Stimulated activated CD4-positive, alpha-beta T cell treated with anti-CD3 and anti-CD28 coated beads, Interleukin-1b, Interleukin-23, amount 100 ng/mL, for 24 hours (primary cell): ENCODE measurements at regions not wholly inside any gene's neighbourhood (a gene's known extent, or its start where the extent isn't known, plus 50 kb on each side); places are given as distances from the start of the nearest gene placed in this dataset.

Experiments used
- DNase-seq, 4 experiments: peaks; one replicate each; pipeline ENCODE4 v3.0.0-alpha.2; 2020; ENCODE audit warnings: low read depth in 4 of 4, low spot score in 1 of 4

DNA sequence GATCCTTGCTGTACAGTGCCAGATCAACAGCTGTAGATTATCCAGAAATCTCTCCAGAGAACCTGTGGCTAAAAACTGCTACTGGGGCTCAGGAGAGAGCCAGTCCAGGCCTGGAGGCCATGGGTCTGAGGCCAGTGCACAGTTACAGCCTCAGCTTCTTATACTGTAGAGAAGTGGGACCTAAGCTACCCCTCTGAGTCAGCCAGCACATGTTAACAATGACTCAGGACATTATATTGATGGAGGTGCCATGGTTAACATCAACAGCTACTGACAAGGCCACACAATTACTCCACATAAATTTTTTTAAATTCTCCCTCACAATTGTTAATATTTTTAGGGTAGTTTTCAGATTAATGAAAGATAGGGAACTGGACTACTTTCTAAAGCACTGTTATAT lies 138.5 kb downstream of the RBM26 start:
- no peak for DNase-seq

DNA sequence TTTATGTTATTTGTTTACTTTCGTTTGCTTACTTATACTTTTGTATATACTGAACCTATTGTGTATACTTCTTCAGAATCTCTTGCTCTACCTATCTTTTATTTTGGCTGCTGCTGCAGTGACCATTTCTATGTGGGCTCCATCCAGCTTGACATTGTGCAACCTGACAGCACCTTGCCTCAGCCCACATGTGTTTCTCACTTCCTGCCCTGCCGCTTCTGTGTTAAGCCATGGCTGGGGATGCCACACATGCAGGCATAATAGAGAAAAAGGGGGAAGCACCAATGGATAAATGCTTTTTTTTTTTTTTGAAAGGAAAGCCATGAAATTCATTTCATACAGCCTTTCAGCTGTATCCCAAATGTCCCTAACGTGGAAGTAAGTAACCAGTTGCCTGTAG lies 147.6 kb downstream of the RBM26 start:
- DNase-seq = no peak

DNA sequence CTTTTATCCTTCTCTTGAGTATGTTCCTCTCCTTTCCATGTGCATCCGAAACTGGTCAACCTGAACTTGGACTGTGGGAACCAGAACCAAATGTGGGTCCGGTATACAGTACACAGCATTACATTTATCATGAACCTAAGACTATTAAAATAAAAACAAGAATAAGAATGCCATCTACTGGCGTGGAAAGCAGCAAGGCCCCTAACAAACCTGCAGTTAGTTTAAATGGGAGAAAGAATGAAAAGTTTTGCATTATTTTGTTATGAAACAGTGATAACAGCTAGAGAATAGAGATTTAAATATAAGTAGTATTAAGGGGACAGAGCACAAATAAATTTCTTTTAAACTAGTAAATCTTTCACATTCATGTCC lies 159.5 kb downstream of the RBM26 start:
- DNase-seq = no peak

DNA sequence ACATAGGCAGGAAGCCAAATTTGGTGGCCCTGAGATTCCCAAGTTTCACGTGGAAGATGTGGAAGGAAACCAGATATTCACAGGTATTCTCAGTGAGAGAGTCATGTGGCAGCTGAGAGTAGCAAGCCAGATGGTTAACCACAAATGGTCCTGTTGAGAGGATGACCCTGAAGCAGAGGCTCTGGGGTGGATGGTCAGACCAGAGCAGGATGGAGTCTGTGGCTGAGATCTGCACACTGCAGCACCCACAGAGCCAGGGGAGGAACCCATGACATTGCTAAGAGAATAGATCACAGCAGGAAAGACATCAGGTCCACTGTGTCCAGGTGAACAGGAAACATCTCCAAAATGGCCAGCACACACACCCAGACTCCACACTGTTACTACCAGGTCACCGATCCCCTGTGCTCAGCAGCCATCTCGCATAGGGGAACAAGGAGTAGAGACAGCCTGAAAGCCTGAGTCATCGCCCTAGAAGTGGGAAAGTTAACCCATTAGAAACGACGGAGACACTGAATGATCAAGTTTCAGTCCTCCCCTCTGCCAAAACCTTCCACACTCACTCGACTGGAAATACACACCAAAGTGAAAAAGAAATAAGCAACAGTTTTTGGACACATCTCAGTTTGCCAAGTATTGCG lies 160.0 kb downstream of the RBM26 start:
- DNase-seq = no peak

DNA sequence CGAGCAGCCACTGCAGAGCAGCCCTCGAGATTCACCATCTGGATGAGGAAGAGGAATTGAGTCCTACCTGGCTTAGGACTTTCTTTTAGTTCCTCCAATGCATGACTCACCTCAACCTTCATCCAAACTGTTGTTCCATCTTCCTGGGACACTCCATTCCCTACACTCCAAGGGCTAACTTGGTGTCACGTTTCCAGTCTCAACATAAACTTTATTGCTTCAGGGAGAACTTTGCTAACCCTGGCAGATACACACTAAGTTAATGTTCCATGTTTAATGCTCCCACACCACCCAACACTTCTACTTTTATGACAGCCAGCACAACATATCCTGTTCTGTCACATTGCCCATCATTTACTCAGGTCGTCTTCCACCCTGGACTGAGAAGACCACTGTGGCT lies 164.4 kb downstream of the RBM26 start:
- no peak for DNase-seq

DNA sequence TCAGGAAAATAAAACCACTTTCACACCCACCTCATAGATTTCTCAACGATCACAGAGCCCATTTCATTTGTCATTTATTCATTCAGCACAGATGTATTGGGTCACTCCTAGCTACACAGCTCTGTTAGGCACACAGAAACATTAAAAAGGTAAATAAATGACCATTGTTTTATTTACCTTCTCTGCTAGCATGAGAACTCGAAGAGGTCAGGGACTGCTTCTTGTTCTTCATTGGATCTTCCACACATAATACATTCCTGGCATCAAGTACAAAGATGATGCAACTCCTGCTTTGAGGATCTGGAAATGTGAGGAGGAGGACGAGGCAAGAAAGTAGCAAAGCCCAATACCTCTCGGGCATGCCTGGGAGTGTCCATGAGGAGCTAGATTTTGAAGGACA lies 168.1 kb downstream of the RBM26 start:
- no peak for DNase-seq

DNA sequence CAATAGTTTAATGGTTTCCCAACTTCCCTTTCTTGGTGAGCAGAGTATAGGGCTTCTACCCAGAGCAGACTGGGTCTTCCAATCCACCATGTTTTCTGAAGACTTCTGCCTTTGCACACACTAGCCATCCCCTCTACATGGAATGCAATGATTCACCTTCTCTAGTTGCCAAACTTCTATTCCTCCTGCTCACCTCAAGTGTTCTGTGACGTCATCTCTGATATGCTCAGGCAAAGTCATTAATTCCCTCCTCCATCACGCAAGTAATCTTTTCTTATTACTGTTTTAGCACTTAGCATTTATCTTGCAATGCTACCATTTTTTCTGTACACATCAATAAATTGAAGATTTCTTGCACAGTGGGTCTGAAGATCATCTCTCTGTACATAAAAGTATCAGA lies 174.2 kb downstream of the RBM26 start:
- DNase-seq = no peak

DNA sequence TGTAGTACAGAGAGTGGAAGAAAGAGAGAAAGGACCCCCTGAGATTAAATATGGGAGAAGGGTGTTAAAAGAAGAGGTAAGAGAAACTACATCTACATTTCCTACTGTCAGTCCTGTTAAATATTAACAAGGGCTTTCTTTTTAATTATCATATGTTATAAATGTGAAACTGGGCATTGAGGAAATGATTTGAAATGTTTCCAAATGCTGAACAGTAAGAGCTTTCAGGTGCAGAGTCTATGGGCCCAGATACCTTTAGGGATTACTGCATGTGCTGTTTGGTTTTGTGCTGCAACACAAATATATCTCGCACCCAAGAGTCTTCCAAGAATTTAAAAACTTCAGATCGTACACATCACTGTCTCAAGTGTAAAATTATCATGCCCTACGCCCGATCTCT lies 176.3 kb downstream of the RBM26 start:
- no peak for DNase-seq

DNA sequence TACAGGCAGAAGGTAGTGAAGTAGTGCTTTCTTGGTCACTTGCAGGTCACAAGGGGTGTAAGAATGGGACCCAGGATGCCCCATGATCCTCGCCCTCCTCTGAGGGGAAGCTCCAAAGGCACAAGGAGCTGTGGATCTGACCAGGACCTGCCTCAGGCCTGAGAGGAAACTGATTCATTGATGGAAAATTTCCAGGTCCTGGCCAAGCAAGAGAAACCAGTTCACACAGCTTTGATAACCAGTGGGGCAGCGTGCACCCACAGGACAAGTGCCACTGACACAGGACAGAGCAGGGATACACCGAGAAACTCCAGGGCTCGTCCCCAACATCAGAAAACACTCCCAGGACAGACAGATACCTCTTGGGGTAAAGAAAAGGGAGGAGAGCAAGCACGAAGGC lies 177.1 kb downstream of the RBM26 start:
- DNase-seq = no peak

DNA sequence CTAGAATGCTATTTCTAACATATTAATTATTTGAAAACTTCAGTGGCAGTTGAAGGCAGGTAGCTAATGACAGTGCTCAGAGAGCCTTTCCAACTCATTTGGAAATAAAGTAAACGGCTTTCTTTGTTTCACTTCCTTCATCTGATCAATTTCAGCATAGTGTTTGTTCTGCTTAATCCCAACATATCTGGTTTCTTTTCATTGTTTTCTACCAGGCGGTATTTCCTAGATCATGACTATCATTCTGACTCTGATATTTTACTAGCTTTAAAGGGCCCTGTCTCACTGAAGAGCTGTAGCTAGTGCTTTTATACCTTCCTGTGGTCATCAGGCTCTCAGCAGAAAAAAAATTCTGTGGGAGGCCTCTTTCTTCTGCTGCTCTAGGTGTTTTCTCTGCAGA lies 178.6 kb downstream of the RBM26 start:
- no peak for DNase-seq

DNA sequence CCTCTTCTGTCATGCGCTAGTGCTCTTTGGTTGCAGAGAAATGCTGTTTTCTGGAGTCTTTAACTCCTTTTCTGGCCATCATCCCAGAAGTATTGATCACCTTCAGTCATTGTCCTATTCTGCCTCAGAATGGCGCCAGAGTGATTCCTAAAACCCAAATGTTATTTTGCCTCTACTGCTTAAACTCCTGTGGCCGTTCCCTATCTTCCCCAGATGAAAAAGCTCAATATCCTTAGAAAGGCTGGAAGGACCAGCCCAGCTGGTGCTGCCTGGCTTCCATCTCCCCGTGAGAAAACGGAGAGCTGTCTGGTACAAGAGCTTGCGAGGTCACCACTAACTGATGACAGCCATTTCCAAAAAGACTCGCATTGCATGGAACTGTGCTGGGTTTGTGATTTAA lies 179.1 kb downstream of the RBM26 start:
- no peak for DNase-seq

DNA sequence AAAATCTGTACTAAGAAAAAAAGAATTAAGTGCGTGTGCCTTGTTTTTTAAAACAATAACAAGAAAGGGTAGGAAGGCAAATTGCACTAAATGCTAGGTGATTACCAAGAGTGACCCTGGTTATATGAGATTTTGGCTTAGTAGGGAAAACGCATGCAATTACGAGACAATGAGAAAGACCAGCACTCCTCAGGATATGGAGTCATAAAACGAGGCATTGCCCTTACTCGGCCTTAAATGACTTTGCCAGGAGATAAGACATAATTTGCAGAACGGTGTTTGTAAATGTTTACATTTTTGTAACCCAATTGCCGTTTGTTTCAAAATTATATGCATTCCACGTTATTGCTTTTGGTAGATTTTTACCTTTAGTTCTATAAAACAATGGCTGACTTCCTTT lies 179.8 kb downstream of the RBM26 start:
- no peak for DNase-seq

DNA sequence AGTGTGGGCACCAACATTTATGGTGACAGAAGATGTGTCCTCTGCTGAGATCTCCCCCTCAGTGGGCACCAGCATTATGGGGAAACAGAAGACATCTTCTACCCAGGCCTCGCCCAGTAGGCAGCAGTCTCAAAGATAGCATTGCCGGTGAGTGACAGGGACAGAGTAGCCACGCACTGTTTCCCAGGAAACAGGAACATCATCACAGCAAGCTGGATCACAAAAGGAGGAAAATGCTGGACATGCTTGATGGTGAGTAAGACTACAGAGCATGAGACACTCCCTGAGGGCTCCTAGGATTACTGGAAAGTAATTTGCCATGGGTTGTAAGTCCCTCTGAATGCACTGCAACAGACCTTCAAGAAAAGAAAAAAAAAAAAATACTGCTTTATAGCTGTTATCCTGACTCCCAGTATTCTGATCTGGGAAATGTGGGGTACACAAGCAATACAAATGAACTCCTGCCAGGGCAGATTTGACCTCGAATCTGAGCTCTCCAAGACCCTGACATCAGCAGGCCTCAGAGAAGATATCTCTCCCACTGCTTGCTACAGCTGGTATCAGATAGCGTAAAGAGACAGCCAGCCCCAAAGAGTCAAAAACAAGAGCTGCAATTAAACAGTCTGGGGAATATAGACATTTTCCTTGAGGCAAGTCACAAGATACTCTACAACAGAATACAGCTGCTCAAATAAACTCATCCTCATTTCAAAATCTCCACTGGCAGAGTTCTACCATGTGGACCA lies 180.4 kb downstream of the RBM26 start:
- no peak for DNase-seq

DNA sequence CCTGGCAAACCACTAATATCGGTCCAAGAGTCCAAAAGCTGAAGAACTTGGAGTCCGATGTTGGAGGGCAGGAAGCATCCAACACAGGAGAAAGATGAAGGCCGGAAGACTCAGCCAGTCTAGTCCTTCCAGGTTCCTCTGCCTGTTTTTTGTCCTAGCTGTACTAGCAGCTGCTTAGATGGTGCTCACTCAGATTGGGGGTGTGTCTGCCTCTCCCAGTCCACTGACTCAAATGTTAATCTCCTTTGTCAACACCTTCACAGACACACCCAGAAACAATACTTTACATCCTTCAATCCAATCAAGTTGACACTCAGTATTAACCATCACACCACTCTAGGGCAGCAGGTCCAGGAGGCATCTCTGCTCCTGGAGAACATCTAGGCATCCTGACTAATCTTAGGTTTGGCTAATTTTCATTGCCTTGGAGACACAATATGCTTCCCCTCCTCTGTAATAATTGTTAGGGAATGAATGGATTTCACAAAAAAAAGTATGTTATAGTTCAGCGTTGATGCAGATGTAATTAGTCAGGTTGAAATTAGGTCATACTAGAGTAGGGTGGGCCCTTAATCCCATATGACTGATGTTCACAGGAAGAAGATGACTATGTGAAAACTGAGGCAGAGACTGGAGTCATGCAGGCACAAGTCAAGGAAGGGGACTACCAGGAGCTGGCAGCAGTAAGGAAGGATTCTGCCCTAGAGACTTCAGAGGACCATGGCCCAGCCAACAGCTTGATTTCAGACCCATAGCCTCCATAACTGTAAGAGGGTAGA lies 183.4 kb downstream of the RBM26 start:
- no peak for DNase-seq

DNA sequence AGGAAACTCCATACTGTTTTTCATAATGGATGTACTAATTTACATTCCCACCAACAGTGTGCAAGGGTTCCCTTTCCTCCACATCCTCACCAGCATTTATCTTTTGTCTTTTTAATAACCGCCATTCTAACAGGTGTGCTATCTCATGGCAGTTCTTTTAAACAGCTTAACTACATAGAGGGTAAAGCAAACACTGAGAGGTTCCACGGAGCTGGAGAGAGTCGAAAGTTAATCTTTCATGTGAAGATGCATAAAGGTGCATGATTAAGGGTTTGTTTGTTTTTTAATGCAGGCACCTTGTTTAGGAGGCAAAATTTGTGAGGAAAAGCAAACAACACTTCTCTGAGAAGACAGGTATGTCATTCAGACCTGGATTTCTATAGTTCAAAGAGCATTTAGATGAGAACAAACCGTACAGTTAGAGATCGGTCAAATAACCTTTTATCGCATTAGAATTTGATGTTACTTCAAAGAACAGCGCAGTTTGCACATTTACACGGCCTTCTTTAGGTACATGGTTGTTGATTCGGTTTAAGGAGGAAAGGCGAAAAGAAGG lies 193.9 kb downstream of the RBM26 start:
- DNase-seq = no peak

DNA sequence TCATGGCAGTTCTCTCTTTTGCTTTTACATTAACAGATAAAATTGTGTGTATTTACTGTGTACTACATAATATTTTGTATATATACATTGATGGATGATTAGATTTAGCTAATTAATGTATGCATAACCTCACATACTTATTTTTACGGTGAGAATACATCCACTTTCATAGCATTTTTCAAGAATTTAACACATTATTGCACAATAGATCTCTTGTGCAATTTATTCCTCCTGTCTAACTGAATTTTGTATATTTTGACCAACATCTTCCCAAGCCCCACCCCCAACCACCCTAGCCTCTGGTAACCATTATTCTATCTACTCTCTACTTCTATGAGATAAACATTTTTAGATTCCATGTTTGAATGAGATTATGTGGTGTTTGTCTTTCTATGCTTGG lies 194.7 kb downstream of the RBM26 start:
- DNase-seq = no peak

DNA sequence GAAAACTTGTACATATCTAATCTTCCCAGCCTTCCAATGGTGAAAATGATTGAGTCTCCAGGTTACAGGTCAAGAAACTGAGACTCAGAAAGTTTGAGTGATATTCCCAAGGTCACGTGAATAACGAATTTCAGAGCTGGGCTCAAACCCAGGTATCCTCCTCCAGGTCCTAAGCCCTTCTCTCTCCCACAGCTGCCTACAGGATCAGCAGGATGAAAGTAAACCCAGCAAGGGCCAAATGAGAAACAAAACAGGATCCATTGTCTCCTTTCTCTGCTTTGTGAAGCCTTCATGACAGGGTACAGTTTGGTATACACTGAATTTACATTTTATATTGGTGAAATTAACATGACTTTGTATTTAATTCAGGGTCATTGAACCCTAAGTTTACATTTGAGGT lies 208.1 kb downstream of the RBM26 start:
- DNase-seq = no peak

DNA sequence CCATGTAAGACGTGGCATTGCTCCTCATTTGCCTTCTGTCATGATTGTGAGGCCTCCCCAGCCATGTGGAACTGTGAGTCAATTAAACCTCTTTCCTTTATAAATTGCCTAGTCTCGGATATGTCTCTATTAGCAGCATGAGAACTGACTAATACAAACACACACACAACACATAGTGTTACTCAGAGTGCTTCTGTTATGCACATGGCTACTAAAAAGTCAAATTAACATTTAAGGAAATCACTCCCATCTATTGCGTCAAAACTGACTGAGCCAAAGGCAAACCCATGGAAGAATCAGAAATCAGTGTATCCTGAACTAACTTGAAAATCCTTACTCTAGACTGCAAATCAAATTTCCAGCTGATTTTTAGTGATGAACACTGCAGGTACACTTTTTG lies 209.2 kb downstream of the RBM26 start:
- DNase-seq = no peak

DNA sequence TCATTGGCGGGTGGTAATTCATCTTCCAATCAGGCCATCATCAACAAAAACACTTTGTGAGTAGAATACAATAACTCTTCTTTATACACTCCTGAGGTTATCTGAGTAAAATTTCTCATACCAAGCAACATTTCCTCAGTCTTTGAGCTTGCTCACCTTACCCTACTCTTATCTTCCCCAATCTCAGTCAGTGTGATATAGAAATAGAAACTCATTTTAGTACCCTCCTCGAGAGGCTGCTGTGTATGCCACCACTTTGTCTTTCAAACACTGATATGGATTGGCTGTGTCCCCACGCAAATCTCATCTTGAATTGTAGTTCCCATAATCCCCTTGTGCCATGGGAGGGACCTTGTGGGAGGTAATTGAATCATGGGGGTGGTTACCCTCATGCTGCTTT lies 209.7 kb downstream of the RBM26 start:
- DNase-seq = no peak

DNA sequence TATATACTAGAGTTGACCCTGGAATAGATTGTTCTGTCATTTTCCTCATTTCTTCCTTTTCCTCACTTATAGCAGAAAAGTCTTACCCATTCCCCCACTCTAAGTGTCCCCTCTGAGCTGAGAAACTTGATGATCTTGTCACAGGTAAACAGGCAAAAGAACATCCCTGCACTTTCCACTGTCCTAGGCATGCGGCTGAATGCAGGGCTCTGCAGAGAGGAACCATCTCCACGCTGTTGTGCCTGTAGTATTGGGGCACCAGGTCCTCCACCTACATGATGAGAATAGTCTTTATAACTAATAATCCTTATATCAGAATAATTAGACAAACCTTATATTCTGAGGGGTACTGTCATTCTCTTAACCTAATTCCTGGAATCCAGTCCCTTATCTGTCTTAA lies 211.3 kb downstream of the RBM26 start:
- no peak for DNase-seq

DNA sequence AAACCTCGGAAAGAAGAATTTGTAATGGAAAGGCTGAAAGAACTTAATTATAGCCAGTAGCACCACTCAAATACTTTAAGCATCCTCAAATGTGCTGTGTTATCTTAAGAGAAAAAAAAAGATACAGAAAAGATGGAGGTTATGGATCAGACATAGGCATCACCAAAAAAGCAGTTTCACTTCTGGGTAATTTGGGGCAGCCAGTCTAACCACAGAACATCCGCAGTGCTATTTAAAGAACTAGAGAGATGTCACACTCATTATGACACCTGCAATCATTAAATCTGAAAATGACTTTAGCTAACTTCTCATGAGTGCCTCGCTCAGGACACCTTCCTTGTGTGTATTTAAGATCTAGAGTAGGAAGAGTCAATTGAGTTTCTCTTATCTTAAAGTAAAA lies 211.8 kb downstream of the RBM26 start:
- peak in 1 of 4 experiments; percentile 11 for DNase-seq

DNA sequence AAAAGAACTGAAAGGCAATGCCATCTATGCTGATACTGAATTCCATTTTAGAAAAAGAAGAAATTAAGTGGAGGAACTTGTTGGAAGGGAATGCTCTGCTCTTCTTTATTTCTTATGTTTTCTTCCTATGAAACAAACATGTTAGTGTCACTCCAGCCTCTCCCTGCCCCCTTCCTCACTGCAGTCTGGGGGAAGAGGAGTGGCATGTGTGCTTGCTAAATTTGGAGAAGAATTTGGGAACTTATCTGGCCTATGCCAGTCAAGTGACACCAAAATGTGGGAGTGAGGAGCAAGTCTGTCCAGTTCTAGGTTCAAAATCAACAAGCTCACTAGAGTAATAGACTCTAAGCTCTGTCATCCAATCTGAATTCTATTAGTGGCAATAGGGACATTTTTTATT lies 214.6 kb downstream of the RBM26 start:
- DNase-seq = no peak
